Epithelial cell of proximal tubule (primary cell): ENCODE measurements at regions not wholly inside any gene's neighbourhood (a gene's known extent, or its start where the extent isn't known, plus 50 kb on each side); places are given as distances from the start of the nearest gene placed in this dataset.
A peak's percentile ranks its signal among the peaks of the same experiment; 100 is the strongest.

ENCODE experiments used
- DNase-seq: peaks from one replicate; pipeline ENCODE4 v3.0.0-alpha.2; 2011; ENCODE audit warnings: low read depth
- H3K4me3 ChIP-seq: 2 replicates; pipeline ENCODE4 v1.5.1; 2011; ENCODE audit warnings: low read depth, mild to moderate bottlenecking, low read length
- TF ChIP-seq, protein P1 (sequence below): conservative IDR thresholded peaks from 2 replicates; pipeline ENCODE4 v1.5.1; 2012; ENCODE audit warnings: low read depth, mild to moderate bottlenecking, low read length

GRCh38 chr7:84529480-84530205 is 335.1 kb upstream of the SEMA3A start:
- DNase-seq, result peak; percentile 67
- TF ChIP-seq, protein P1, sequence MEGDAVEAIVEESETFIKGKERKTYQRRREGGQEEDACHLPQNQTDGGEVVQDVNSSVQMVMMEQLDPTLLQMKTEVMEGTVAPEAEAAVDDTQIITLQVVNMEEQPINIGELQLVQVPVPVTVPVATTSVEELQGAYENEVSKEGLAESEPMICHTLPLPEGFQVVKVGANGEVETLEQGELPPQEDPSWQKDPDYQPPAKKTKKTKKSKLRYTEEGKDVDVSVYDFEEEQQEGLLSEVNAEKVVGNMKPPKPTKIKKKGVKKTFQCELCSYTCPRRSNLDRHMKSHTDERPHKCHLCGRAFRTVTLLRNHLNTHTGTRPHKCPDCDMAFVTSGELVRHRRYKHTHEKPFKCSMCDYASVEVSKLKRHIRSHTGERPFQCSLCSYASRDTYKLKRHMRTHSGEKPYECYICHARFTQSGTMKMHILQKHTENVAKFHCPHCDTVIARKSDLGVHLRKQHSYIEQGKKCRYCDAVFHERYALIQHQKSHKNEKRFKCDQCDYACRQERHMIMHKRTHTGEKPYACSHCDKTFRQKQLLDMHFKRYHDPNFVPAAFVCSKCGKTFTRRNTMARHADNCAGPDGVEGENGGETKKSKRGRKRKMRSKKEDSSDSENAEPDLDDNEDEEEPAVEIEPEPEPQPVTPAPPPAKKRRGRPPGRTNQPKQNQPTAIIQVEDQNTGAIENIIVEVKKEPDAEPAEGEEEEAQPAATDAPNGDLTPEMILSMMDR, result no peak
- no peak overlapping the region for H3K4me3 ChIP-seq

GRCh38 chr7:84528756-84529479 is 334.3 kb upstream of the SEMA3A start:
- H3K4me3 ChIP-seq, result no peak overlapping the region
- TF ChIP-seq, protein P1, result no peak
- no peak for DNase-seq

GRCh38 chr7:84524714-84525694 is 330.4 kb upstream of the SEMA3A start:
- TF ChIP-seq, protein P1, result no peak
- H3K4me3 ChIP-seq, result no peak overlapping the region
- DNase-seq, result no peak

DNA sequence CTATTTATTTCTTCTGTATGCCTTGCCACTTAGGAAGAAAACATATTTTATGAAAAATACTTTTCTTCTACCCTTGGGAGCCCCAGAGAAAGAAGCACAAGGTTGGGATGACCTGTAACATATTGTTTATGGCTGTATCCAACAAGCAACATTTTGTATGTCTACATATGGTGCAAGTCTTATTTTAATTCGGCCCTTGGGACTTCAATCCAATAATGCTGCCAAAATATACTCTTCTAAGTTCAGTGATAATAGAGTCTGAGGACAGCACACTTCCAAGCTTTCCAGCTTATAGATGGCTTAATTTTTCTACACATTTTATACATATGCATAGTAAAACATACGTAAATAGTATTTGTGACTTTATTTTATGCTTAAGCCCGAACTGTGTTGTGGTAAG is 318.5 kb upstream of the SEMA3A start:
- no peak overlapping the region for H3K4me3 ChIP-seq
- TF ChIP-seq, protein P1, result no peak
- DNase-seq, result no peak

- no peak overlapping the region for H3K4me3 ChIP-seq
- TF ChIP-seq, protein P1, result no peak
- no peak for DNase-seq
Observed at GRCh38 chr7:84512055-84512454, 317.5 kb upstream of the SEMA3A start.

DNA sequence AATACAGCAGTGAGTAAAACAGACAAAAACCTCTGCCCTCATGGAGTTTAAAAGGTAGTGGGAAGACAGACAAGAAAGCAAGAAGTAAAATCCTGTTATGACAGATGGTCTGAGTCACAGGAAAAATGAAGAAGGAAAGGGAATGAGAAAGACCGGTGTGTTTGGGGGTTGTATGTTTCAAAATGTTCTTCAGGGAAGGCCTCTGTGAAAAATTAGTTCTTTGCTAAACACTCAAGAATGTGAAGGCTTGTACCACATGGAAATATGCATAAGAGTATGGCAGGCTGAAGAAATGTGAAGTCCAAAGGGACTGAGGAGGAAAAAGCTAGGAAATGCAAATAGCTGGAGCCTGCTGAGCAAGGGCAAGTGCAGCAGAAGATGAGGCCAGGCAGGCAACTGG is 315.9 kb upstream of the SEMA3A start:
- TF ChIP-seq, protein P1, result no peak
- DNase-seq, result no peak
- H3K4me3 ChIP-seq, result no peak overlapping the region
